Trophoblast cell (in vitro differentiated cells and primary cell): ENCODE measurements at regions not wholly inside any gene's neighbourhood (a gene's known extent, or its start where the extent isn't known, plus 50 kb on each side); places are given as distances from the start of the nearest gene placed in this dataset.
"Not testable (repeated sequence)": the region's sequence is repeated elsewhere in the genome, so short reads cannot be mapped to it uniquely, and the experiment has no call there.

ENCODE experiments used
- DNase-seq, 2 donors: peaks; one replicate each; pipeline ENCODE4 v3.0.0-alpha.2; 2016
- H2AFZ ChIP-seq: 2 replicates; pipeline ENCODE4 v1.6.1; 2013; ENCODE audit warnings: low read length, moderate library complexity, mild to moderate bottlenecking; ENCODE audit not compliant: insufficient read depth, poor library complexity
- H2AK5ac ChIP-seq: 2 replicates; pipeline ENCODE4 v1.6.1; 2013; ENCODE audit warnings: mild to moderate bottlenecking, low read length
- H2BK120ac ChIP-seq: 2 replicates; pipeline ENCODE4 v1.6.1; 2013; ENCODE audit warnings: low read length, mild to moderate bottlenecking, moderate library complexity; ENCODE audit not compliant: insufficient read depth, poor library complexity
- H2BK12ac ChIP-seq: 2 replicates; pipeline ENCODE4 v1.6.1; 2013; ENCODE audit warnings: mild to moderate bottlenecking, low read length, moderate library complexity
- H2BK5ac ChIP-seq: 2 replicates; pipeline ENCODE4 v1.6.1; 2013; ENCODE audit warnings: low read length, low read depth, moderate library complexity, mild to moderate bottlenecking; ENCODE audit not compliant: poor library complexity
- H3K14ac ChIP-seq: 2 replicates; pipeline ENCODE4 v1.6.1; 2013; ENCODE audit warnings: mild to moderate bottlenecking, low read length
- H3K18ac ChIP-seq: 2 replicates; pipeline ENCODE4 v1.6.1; 2013; ENCODE audit warnings: mild to moderate bottlenecking, low read length
- H3K23ac ChIP-seq: 2 replicates; pipeline ENCODE4 v1.6.1; 2013; ENCODE audit warnings: low read length
- H3K27ac ChIP-seq: 2 replicates; pipeline ENCODE4 v1.5.1; 2013; ENCODE audit warnings: low read depth, mild to moderate bottlenecking, inconsistent platforms, low read length, moderate library complexity
- H3K27me3 ChIP-seq: 2 replicates; pipeline ENCODE4 v1.6.1; 2013; ENCODE audit warnings: inconsistent platforms, mild to moderate bottlenecking, low read length, moderate library complexity; ENCODE audit not compliant: insufficient read depth
- H3K36me3 ChIP-seq, 2 experiments: 1 replicate in 1 of 2; 2 replicates in 1 of 2; pipeline ENCODE4 v1.6.1; 2013; ENCODE audit warnings: low read length in 2 of 2, mild to moderate bottlenecking in 2 of 2, moderate library complexity in 1 of 2; ENCODE audit not compliant: insufficient read depth in 2 of 2, control insufficient read depth in 1 of 2
- H3K4ac ChIP-seq: 2 replicates; pipeline ENCODE4 v1.6.1; 2013; ENCODE audit warnings: low read depth, mild to moderate bottlenecking, low read length, moderate library complexity
- H3K4me1 ChIP-seq, 2 experiments: 1 replicate in 1 of 2; 2 replicates in 1 of 2; pipeline ENCODE4 v1.6.1; 2013; ENCODE audit warnings: low read length in 2 of 2, mild to moderate bottlenecking in 2 of 2, moderate library complexity in 1 of 2; ENCODE audit not compliant: insufficient read depth in 2 of 2, control insufficient read depth in 1 of 2
- H3K4me2 ChIP-seq: 2 replicates; pipeline ENCODE4 v1.6.1; 2013; ENCODE audit warnings: inconsistent platforms, mild to moderate bottlenecking, low read length, moderate library complexity
- H3K4me3 ChIP-seq: 2 replicates; pipeline ENCODE4 v1.5.1; 2013; ENCODE audit warnings: mild to moderate bottlenecking, low read depth, low read length, inconsistent platforms
- H3K79me1 ChIP-seq: one replicate; pipeline ENCODE4 v1.6.1; 2013; ENCODE audit warnings: low read length
- H3K79me2 ChIP-seq: 2 replicates; pipeline ENCODE4 v1.6.1; 2013; ENCODE audit warnings: low read length, mild to moderate bottlenecking; ENCODE audit not compliant: control insufficient read depth, insufficient read depth, poor library complexity
- H3K9ac ChIP-seq: 2 replicates; pipeline ENCODE4 v1.6.1; 2013; ENCODE audit warnings: mild to moderate bottlenecking, low read length
- H3K9me3 ChIP-seq: 2 replicates; pipeline ENCODE4 v1.6.1; 2013; ENCODE audit warnings: low read depth, mild to moderate bottlenecking, control low read depth, inconsistent platforms, low read length; ENCODE audit not compliant: insufficient read depth
- H4K12ac ChIP-seq: 2 replicates; pipeline ENCODE4 v1.6.1; 2013; ENCODE audit warnings: low read depth, mild to moderate bottlenecking, low read length, moderate library complexity
- H4K8ac ChIP-seq: 2 replicates; pipeline ENCODE4 v1.6.1; 2013; ENCODE audit warnings: low read depth, mild to moderate bottlenecking, low read length, moderate library complexity
- H4K91ac ChIP-seq: one replicate; pipeline ENCODE4 v1.6.1; 2013; ENCODE audit warnings: low read depth, mild to moderate bottlenecking, low read length, moderate library complexity
- WGBS: extraction: QIAGEN DNeasy Blood & Tissue Kit; methylation state at CpG from one replicate; pipeline ENCODE4 v1.1.7; 2013; ENCODE audit warnings: missing lambda C conversion rate; ENCODE audit not compliant: insufficient read length, insufficient coverage; ENCODE audit errors: extremely low coverage; 5-methylcytosine and 5-hydroxymethylcytosine counted together

DNA sequence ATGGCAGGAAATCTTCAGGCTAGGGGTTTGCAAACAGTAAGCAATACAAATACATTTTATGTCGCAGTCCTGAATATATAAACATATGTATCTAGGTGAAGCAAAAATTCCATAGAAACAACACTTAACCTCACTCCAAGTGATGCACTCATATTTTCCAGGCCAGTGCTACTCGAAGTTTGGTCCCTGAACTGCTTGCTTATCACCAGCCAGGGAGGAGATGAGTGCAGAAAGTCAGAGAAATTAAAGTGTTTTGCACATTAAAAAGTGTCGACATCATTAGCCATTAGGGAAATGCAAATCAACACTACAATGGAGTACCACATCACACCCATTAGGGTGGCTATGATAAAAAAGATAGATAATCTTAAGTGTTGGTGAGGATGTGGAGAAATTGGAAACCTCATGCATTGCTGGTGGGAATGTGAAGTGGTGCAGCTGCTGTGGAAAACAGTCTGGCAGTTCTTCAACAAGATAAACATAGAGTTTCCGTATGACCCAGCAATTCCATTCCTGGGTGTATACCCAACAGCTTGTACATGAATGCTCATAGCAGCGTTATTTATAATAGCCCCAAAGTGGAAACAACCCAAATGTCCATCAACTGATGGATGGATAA, 70.5 kb upstream of the CSF1 start:
- no peak overlapping the region for H2BK120ac ChIP-seq
- H2BK5ac ChIP-seq, result no peak overlapping the region
- no peak overlapping the region for H3K23ac ChIP-seq
- no peak overlapping the region for H3K4ac ChIP-seq
- H3K9me3 ChIP-seq, result peaks cover 2% of the 10 kb centered on the region
- no peak overlapping the region for H2AK5ac ChIP-seq
- no peaks in the 10 kb centered on the region for H3K4me1 ChIP-seq
- no peak overlapping the region for H2BK12ac ChIP-seq
- H3K4me3 ChIP-seq, result no peak overlapping the region
- DNase-seq, result no peak
- no peaks in the 10 kb centered on the region for H3K27me3 ChIP-seq
- H3K27ac ChIP-seq, result no peak overlapping the region
- H3K4me2 ChIP-seq, result no peak overlapping the region
- H4K8ac ChIP-seq, result no peak overlapping the region
- no peak overlapping the region for H3K18ac ChIP-seq
- no peak overlapping the region for H3K9ac ChIP-seq
- H4K12ac ChIP-seq, result no peak overlapping the region
- no peaks in the 10 kb centered on the region for H3K79me1 ChIP-seq
- no peak overlapping the region for H4K91ac ChIP-seq
- H3K14ac ChIP-seq, result no peak overlapping the region
- no peak overlapping the region for H2AFZ ChIP-seq
- no CpG with 5 or more reads among the region's 5 CpGs for WGBS
- H3K79me2 ChIP-seq, result no peaks in the 10 kb centered on the region
- no peaks in the 10 kb centered on the region for H3K36me3 ChIP-seq

DNA sequence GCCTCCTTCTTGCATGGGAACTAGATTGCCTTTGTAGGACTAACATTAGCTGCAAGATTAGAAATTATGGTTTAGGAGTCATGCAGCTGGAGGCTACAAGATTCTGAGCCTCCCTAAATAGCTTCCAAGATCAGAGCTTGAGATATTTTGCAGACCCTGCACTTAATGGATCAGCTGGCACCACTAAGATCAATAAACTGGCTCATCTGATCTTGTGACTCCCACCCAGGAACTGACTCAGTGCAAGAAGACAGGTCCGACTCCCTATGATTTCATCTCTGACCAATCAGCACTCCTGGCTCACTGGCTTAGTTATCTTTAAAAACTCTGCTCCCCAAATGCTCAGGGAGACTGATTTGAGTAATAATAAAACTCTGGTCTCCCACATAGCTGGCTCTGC, 71.4 kb upstream of the CSF1 start:
- not testable (repeated sequence) for H2BK120ac ChIP-seq, H2BK12ac ChIP-seq, H3K9ac ChIP-seq, H3K14ac ChIP-seq, H3K79me2 ChIP-seq, H3K23ac ChIP-seq, H3K79me1 ChIP-seq, DNase-seq, H3K4me1 ChIP-seq, H3K18ac ChIP-seq, H3K4me3 ChIP-seq, H4K12ac ChIP-seq, H3K4me2 ChIP-seq, H2AK5ac ChIP-seq, H3K36me3 ChIP-seq, H3K27me3 ChIP-seq, H4K91ac ChIP-seq, H3K27ac ChIP-seq, H2AFZ ChIP-seq, H4K8ac ChIP-seq, H3K9me3 ChIP-seq, H3K4ac ChIP-seq, H2BK5ac ChIP-seq
- WGBS, result no CpG with 5 or more reads among the region's 1 CpG

DNA sequence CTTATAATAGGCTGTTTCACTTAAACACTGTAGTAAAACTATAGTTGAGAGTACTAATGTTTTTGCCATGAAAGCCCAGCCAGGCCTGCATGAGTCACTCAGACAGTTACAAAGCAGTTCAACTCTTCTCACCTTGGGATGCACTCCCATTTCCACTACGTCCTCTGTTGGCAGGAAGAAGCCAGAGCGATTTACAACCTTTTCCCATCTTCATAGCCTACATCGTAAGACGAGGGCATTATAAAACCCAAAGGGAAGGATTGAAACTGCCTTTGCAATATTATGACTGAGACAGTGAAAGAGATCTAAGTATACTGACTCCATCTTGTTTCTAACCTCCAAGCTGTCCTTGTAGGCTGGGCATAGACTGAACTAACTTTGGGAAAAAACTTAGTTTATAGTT, 71.8 kb upstream of the CSF1 start:
- Histone ChIP-seq H3K9me3 (no peaks in the 10 kb centered on the region), H2AK5ac (no peak overlapping the region), H3K4me3 (no peak overlapping the region), H3K23ac (no peak overlapping the region), H3K36me3 (no peaks in the 10 kb centered on the region), H3K27ac (no peak overlapping the region), H2BK5ac (no peak overlapping the region), H2BK120ac (no peak overlapping the region), H3K4me2 (no peak overlapping the region), H3K4me1 (no peaks in the 10 kb centered on the region), H3K14ac (no peak overlapping the region), H3K79me2 (no peaks in the 10 kb centered on the region), H2BK12ac (no peak overlapping the region), H3K4ac (no peak overlapping the region), H3K79me1 (no peaks in the 10 kb centered on the region), H3K27me3 (no peaks in the 10 kb centered on the region), H3K18ac (no peak overlapping the region), H4K91ac (no peak overlapping the region), H3K9ac (no peak overlapping the region), H4K12ac (no peak overlapping the region), H2AFZ (no peak overlapping the region), H4K8ac (no peak overlapping the region)
- no CpG with 5 or more reads among the region's 4 CpGs for WGBS
- no peak for DNase-seq

DNA sequence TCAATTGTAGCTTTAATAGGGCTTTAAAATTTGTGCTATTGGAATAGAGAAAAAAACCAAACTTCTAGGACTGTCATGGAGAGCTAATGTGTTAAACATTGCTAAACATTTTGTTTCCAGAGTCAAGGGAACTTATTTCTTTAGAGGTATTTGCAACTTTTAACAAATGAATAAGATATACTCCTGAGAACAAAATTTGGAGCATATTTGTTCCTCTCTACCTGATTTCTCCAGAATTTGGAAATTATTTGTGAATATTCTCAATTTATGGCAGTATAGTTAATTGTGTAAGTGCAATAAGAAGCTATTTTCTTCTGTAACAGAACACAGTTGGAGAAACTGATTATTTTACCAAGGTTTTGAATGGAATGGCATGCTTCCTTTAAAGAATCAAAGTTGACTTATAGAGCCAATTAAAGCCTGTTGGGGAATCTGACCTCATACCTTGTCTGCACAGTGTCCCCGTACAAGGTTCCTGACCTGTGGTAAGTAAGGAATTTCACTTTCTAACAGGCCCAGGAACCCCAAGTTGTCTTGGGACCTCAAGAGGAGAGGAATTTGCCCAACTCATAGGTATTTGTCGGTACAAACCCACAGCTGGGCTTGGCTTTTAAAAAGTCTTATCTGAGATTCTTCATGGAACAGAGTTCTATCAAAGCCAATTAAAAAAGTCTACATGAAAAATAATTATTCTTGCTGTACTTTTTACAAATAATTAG, 72.6 kb upstream of the CSF1 start:
- Histone ChIP-seq H3K4ac (no peak overlapping the region), H2AK5ac (no peak overlapping the region), H2AFZ (no peak overlapping the region), H3K14ac (no peak overlapping the region), H3K27ac (no peak overlapping the region), H2BK5ac (no peak overlapping the region), H3K36me3 (no peaks in the 10 kb centered on the region), H3K79me2 (no peaks in the 10 kb centered on the region), H3K27me3 (no peaks in the 10 kb centered on the region), H4K12ac (no peak overlapping the region), H4K8ac (no peak overlapping the region), H3K79me1 (no peaks in the 10 kb centered on the region), H2BK12ac (no peak overlapping the region), H4K91ac (no peak overlapping the region), H2BK120ac (no peak overlapping the region), H3K9me3 (no peaks in the 10 kb centered on the region), H3K4me1 (no peaks in the 10 kb centered on the region), H3K4me2 (no peak overlapping the region), H3K9ac (no peak overlapping the region), H3K23ac (no peak overlapping the region), H3K18ac (no peak overlapping the region), H3K4me3 (no peak overlapping the region)
- whole genome bisulfite sequencing, result no CpG with 5 or more reads among the region's 2 CpGs
- no peak for DNase-seq
